Prostate gland (tissue), 2 donors: ENCODE measurements at regions not wholly inside any gene's neighbourhood (a gene's known extent, or its start where the extent isn't known, plus 50 kb on each side); places are given as distances from the start of the nearest gene placed in this dataset.

Source experiments
- POLR2A ChIP-seq: fragments of 450-650 bp; IDR thresholded peaks from one replicate; pipeline ENCODE4 v1.6.1; 2016; ENCODE audit warnings: antibody characterized with exemption, mild to moderate bottlenecking
- POLR2AphosphoS5 ChIP-seq: sonication (generic); formaldehyde crosslinking; IDR thresholded peaks from one replicate; pipeline ENCODE4 v1.6.1; 2017; ENCODE audit warnings: antibody characterized with exemption
- TF ChIP-seq, protein P1 (sequence below), 4 experiments: fragments of 200-600 bp in 2 of 4; fragments of 450-650 bp in 2 of 4; sonication (generic) in 2 of 4; IDR thresholded peaks; 1 replicate in 3 of 4; 2 replicates in 1 of 4; pipeline ENCODE4 v1.5.1; 2016 to 2019; ENCODE audit warnings: antibody characterized with exemption in 4 of 4, mild to moderate bottlenecking in 2 of 4, moderate library complexity in 2 of 4

DNA sequence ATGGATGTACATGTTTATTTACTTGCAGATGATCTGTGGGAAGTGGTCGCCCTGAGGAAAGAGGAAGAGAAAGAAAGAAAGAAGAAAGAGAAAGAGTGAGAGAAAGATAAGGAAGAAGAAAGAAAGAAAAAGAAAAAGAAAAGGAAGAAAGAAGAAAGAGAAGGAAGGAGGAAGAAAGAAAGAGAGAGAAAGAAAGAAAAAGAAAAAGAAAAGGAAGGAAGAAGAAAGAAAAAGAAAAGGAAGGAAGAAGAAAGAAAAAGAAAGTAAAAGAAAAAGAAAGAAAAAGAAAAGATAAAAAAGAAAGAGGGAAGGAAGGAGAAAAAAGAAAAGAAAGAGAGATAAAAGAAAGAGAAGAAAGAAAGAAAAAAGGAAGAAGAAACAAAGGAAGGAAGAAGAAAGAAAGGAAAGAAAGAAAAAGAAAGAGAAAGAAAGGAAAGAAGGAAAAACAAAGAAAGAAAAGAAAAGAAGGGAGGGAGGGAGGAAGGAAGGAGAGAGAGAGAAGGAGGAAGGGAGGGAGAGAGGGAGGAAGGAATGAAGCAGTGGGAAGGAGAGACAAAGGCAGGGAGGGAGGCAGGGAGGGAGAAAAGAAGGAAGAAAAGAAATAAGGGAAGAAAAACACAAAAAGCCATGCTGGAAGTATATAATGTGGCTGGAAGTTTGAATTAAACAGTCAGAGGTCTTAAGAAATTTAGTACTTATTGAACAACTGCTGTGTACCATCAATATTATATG is 976.6 kb downstream of the FAM181B start:
- TF ChIP-seq, protein P1, sequence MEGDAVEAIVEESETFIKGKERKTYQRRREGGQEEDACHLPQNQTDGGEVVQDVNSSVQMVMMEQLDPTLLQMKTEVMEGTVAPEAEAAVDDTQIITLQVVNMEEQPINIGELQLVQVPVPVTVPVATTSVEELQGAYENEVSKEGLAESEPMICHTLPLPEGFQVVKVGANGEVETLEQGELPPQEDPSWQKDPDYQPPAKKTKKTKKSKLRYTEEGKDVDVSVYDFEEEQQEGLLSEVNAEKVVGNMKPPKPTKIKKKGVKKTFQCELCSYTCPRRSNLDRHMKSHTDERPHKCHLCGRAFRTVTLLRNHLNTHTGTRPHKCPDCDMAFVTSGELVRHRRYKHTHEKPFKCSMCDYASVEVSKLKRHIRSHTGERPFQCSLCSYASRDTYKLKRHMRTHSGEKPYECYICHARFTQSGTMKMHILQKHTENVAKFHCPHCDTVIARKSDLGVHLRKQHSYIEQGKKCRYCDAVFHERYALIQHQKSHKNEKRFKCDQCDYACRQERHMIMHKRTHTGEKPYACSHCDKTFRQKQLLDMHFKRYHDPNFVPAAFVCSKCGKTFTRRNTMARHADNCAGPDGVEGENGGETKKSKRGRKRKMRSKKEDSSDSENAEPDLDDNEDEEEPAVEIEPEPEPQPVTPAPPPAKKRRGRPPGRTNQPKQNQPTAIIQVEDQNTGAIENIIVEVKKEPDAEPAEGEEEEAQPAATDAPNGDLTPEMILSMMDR (IDR thresholded peaks at IDR 0.05), result no peak
- TF ChIP-seq POLR2A (no peak), POLR2AphosphoS5 (no peak)
